ENCODE measurements at regions not wholly inside any gene's neighbourhood (a gene's known extent, or its start where the extent isn't known, plus 50 kb on each side); places are given as distances from the start of the nearest gene placed in this dataset.

DNA sequence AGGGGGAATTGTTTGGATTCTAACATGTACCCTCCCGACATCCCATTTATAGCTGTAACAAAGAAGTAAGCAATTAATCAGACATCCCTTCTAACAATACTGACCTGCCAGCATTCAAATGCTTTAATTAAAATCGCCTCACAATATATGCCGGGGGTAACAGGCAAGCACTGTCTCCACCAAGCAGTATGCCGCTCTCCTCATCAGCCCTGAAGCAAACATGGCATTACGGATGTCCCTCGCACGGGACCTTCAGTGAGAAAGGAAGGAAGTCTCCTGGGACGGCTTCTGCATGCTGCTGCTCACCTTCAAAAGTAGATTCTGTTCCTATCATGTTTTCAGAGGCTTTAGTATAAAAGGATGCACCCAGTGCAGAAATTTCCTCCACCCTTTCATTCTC is 292.7 kb upstream of the POU3F3 start:
- DNase-seq = no peak

DNA sequence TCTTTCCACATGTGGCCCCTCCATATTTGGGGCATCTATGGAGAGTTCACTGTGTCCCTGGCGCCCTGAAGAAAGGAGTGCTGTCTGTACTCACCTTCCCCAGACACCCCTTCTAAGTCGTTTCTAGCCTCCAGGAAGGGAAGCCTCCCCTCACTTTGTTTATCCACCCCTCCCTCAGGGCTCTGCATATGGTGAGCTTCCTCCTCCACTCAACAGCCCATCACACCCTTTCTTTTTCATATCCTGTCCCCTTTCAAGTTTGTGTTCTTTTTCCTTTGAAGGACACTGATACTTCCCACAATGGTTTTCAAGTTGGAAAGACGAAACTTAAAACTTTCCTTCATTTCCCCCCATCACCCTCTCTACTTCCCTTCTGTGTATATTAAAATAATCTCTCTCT is 291.4 kb upstream of the POU3F3 start:
- DNase-seq = no peak

DNA sequence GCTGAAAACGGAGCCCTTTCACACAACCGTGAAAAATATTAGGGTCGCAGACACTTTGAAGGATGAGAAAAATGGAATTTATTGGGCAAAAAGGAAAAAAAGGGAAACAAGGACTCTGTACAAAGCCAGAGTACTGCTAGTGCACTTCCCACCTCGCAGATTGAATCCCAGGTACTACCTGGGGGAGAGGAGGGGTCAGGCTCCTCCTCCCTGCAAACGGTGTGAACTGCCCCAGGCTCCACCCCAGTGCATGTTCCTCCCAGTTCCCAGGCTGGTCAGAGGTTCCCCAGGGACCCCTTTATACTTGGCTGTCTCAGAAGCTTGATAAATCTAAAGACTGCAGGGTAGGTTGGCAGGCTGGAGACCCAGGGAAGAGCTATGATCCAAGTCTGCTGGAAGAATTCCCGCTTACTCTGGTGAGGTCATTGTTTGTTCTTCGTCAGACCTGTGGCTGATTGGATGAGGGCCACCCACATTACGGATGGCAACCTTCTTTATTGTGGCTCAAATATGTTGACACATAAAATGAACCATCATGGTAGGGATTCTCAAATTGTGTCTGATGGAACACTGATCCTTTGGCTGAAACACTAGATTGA is 290.4 kb upstream of the POU3F3 start:
- DNase-seq = no peak

DNA sequence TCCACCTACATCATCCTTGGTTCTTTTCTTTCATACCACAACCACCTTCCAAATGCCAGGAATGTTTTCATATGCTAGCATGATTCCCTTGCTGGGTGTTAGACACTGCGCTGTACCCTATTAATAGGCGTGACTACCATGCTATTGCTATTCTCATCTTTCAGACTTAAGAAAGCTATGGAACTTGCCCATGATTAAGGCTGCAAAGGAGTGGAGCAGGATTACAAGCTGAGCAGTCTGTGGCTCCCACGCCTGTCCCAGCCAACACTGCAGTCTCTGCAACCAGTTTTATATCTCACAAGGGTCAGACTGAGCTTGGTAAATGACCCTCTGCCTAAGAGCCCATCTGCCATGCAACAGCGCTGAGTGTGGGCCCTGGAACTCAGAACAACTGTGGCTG is 285.7 kb upstream of the POU3F3 start:
- DNase-seq = no peak

DNA sequence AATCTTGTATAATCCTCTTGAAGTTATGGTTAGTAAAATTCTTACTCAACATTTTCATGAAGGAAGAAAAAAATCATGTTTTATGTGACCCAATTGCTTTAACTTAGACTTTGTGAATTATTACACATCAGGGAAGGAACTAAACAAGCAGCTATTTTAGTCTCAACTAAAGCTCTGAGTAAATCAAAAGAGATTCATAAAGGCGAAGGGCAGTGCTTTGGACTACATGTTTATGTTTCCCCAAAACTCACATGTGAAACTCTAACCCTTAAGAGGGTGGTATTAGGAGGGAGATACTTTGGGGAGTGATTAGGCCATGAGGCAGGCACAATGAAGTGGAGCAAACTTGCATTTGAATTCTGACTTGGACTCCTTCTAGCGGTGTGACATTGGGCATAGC is 283.7 kb upstream of the POU3F3 start:
- no peak for DNase-seq

DNA sequence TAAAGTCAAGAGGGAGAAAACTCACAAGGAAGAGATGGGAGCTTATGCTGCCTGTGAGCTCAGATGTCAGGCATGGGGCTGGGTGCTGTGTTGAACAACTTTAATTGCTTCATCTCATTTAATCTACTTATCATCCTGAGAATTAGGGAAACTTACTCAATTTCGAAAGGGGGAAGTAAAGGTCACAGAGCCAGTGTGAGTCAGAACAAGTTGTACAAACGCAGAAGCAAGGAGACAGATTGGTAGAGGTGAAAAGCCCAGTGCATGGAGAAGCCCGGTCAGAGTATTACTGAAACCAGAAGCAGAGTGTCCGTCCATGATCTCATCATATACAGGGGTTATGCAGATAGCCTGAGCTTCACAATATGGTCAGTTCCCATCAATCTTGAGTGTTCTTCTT is 281.1 kb upstream of the POU3F3 start:
- no peak for DNase-seq

DNA sequence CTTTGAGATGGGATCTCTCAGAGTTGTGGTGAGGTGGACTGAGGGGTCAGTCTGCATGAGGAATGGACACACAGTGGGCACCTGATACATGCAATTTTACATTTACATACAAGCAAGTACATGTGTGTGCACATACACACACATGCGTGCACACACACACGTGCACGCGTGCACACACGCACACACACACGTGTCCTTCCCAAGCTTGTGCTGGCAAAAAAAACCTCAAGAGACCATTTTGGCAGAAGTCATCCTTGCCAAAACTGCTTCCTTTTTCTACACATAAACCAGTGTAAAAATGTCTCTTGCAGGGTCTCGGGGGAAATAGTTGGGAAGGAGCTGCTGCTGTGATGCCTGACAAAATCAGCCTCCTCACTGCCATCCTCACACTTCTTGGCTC is 279.5 kb upstream of the POU3F3 start:
- DNase-seq = no peak

DNA sequence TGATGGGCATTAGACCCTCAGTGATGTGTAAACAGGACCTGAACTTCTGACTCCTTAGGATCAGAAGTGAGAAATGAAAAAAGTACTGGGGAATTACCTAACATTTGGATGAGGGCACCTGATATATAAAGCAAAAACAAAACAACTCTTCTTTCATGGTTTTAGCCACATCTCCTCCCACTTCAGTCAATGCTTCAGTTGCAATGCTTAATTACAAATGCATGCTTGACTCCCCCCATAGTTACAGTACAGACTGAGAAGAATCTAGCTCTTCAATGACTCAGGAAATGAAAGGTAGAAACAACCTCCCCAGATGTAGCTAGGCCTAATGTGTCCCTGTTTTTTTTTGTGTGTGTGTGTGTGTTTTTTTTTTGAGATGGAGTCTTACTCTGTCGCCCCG is 276.8 kb upstream of the POU3F3 start:
- no peak for DNase-seq

DNA sequence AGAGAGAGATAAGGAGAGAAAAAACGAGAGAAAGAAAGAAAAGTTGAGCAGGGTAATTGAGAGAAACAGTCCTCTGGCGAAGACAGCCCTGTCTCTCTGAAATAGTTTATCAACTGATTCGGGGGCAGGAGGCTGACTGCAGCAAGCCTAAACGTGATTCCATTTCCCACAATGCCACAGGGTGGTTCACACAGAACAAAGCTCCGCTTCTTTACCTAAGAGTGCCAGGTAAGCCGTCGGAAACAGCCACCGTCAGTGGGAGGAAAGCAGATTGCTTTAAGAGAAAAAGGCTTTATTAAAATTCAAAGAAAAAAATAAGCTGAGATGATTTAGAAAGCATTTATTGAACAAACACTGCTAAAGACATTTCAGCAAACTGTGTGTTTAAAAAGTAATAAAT is 271.4 kb upstream of the POU3F3 start:
- no peak for DNase-seq

DNA sequence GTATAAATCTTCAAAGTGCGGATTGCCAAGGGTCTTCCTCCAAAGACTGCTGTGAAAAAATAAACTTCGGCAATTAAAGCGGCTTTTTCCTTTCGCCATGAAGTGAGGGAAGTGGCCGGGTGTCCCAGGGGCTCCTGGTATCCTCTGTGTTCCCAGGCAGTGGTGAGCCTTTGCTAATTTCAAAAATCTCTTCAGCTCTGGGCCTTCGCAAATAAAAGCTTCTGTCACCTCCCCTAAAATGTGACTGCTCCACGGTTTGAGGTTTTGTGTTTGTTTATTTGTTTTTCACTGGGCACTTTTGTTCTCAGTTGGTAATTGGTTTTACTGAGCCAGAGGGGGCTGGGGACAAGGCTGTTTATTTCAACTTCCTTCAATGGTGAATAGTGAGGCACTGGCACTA is 270.1 kb upstream of the POU3F3 start:
- no peak for DNase-seq

DNA sequence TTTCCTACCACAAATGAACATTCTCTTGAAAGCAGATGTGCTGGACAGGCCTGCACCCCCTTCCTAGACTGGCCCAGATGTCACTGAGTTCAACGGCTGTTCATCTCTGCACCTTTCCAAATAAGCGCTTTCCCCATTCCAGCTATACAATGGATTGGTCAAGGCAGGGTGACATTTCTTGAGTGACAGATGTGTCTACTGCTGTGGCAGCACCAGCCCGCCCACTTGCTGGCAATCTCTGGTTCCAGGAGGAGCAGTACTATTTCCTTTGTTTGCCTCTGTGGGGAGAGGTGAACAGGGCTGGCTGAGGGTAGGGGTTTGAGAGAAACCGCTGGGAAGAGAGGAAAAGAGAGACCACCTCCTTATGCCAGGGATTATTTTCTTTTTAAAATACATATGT is 269.5 kb upstream of the POU3F3 start:
- DNase-seq = no peak

DNA sequence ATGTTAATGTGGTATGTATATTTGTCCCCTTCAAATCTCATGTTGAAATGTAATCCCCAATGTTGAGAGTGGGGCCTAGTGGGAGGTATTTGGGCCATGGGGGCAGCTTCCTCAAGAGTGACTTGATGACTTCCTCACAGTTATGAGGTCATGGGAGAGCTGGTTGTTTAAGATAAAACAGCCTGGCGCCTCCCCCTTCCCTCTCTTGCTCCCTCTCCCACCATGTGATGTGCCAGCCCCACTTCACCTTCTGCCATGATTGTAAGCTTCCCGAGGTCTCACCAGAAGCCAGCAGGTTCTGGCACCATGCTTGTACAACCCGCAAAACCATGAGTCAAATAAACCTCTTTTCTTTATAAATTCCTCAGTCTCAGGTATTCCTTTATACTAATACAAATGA is 258.3 kb upstream of the POU3F3 start:
- DNase-seq = no peak

DNA sequence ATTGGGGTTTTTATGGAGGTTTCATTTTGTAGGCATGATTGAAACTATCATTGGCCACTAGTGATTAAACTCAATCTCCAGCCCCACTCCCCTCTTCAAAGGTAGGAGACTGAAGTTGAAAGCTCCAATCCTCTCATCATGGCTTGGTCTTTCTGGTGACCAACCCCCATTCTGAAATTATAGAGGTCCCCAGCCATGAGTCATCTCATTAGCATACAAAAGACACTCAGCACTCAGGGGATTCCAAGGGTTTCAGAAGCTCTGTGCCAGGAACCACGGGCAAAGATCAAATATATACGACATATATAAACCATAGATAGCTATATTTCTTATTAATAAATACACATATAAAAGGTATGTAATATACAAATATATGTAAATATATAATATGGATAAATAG is 256.0 kb upstream of the POU3F3 start:
- DNase-seq = no peak

DNA sequence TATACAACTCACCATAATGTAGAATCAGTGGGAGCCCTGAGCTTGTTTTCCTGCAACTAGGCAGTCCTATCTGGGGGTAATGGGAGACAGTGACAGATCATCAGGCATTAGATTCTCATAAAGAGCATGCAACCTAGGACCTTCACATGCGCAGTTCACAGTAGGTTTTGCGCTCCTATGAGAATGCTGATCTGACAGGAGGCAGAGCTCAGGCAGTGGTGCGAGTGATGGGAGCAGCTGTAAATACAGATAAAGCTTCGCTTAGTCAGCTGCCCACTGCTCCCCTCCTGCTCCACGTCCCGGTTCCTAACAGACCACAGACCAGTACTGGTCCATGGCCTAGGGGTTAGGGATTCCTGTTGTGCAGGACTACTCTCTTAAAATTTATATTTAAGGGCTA is 255.3 kb upstream of the POU3F3 start:
- DNase-seq = no peak

DNA sequence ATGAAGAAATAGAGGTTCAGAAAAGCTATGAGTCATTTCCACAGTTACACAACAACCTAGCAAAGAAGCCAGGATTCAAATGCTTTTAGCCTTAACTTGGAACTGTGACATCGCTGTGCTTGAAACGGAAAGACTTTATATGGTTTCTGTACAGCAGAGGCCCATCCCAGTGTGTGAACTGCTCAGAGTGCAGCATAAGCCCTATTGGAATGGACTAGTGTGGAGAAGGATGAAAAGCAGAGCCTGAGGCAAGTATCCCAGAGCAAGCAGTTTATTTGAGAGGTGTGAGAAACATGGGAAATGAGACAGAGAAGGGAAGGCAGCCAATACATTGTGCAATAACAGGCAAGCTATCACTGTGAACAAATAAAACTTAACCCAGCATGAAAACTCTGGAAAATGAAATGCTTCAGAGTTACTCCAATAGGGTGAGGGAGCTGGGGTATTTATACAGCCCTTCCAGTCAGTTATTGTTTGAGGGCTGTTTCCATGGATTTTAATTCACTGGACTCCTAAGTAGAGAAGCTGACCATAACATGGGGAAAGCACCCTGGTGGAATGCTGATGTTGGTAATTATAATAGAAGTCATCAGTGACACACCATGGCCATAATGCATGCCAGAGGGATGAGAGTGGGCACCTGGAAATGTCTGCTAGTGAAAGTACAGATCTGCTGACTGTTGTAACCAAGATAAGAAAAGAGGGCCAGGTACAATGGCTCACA is 254.0 kb upstream of the POU3F3 start:
- DNase-seq = no peak

DNA sequence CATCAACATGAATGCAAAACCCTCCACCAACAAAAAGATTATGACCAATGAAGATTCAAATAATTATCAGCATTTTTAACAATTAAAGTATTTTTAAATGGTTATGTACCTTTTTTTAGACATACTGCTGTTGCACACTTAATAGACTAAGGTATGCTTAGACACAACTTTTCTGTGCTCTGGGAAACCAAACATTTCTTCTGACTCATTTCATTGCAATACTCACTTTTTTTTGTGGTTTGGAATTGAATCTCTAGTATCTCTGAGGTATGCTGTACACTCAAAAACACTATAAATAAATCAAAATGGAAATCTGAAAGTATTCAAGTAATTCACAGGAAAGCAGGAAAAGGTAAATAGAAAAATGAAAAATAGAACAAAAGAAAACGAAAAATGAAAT is 247.9 kb upstream of the POU3F3 start:
- DNase-seq = no peak

DNA sequence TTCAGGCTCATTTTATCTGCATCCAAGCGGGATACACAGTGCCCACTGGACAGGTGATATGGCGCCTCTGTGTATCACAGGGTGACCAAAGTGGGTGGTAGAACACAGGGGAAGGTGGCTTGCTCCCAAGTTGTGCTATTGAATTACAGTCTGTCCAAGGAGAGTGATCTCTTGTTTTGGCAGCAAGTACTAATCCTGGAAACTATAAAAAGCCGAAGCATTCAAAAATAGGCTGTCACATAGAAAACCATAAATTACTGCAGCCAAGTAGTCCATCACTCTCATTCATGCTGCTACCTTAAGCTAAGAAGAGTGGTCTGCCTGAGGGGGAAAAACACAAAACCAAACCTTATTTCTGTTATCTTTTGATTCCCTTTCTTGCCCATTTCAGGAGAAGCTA is 237.1 kb upstream of the POU3F3 start:
- no peak for DNase-seq

DNA sequence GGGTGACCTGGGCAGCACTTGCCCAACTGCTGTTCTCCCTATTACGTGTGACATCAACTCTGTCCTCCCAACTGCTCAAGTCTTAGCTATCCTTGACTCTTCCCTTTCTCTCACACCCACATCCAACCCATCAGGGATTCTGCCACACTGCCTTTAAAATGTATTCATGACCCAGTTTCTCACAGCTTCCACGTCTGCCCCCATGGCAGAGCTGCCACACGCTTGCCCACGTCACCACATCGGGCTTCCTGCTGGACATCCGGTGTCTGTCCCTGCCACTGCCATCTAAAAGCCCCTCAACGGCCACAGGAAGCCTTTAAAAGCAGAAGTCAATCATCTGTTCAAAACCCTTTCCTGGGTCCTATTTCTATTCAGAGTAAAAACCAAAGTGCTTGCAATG is 233.1 kb upstream of the POU3F3 start:
- no peak for DNase-seq

DNA sequence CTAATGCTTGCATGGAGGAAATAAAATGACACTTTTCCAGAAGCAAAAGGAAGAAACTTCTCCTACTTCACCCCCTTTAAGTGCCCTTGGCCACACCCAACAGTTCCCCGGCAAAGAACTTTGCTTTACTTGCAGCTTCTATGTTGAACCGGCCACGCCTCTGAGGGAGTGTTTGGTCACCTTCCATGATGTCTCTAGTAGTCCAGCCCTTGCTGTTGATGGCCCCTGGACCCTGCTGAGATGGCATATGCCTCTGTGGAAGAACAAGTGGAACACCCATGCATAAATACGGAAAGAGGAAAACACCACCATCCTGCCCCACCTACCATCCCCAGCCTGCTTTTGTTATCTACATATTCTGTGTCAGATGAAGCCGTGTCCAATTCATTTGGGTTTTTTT is 218.3 kb upstream of the POU3F3 start:
- no peak for DNase-seq

DNA sequence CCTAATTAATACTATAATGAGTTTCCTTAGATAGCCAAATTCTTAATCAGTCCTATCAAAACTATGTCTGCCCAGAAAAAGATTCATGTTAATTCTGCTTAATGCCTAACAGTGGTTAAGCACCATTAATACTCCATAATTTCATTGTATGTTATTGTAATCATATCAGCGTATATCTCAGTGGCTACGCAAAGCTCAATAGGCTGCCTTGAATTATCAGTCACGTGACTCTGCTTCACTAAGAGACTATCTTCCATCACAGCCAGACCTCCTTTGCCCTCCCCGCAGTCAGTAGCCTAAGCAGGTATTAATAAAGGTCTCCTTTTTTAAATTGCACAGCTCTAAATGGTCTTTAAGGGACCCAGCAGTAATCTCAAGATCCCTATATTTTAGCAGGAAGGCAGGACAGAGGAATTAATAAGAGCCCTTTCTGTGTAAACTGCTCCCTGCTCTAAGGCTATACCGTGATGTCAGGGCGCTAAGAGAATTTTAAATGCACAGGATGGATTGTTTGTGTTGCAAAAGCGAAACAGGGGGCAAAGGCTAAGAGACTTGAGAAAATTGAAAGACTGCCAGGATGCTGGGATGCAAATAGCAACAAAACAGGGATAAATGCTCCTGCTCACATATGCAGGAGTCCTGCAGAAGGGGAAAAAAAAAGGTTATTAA is 215.6 kb upstream of the POU3F3 start:
- no peak for DNase-seq

DNA sequence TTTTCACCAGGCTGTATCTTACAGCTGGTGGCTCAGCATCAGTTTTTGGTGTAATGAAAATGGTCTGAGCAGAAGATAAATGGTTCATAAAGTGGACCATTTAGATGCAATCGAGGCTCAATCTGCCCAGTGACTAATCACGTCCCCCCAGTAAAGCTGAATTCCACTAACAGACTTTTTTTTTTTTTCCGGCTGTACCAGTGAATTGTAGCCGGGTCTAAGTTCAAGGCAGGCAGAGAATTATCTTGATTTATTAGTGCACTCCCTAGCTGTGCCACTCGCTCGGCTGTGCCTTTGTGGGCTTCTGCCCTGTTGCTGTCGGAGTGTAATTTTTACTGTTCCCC is 215.1 kb upstream of the POU3F3 start:
- no peak for DNase-seq

DNA sequence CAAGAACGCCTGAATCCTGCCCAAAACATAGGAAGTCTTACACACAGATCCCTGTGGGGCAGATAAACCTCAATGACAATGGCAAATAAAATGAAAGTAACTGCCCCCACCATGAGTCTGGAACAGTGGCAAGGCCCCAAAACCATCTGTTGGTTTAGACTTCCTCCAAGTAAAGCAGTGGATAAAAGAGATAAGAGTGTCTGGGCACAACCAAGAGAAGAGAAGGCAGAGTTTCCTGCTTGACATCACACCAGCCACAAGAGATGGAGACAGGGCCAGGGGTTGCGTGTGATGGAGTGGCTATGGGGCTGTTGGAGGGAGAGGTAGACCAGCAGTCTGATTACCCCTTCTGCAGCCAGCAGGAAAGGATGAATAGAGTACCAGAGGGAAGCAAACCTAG is 212.1 kb upstream of the POU3F3 start:
- no peak for DNase-seq

DNA sequence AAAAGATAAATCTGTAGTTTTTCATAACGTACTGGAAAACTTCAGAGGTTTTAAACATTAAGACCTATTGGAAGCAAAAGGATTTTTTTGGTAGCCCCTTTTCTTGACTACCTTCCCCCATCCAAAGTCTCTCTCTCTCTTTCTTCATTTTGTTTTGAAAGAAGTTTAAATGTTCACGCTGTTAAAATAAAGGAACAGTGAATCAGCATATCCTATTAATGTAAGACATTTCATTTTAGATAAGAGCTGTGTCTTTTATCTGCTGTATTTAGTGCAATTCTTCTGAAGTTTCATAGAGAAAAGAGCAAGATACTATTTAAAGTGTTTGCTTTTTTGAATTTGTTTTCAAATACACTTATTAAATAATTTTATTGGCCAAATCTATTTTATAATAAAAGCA is 205.5 kb upstream of the POU3F3 start:
- no peak for DNase-seq

DNA sequence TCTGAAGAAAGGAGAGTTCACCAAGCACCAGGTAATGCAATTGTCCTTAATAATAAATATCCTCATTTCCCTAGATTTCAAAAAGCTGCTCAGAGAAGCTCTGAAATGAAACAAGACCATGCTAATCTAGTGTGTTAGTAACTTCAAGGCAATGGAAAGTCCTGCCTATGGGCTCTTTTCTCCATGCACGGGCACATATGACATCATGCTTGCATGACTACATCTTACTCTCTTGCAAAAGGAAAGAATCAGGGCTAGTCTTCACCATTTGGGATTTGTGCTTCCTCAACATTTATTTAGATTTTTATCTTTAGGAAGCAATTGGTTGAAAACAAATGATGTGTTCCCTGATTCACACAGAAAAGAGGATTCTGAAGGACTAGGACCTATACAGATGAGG is 204.0 kb upstream of the POU3F3 start:
- no peak for DNase-seq
